NB4 (cell line): ENCODE measurements at regions not wholly inside any gene's neighbourhood (a gene's known extent, or its start where the extent isn't known, plus 50 kb on each side); places are given as distances from the start of the nearest gene placed in this dataset.

ENCODE experiments used
- DNase-seq: peaks from one replicate; pipeline ENCODE4 v3.0.0; 2010; ENCODE audit warnings: low read depth
- H3K4me3 ChIP-seq: one replicate; pipeline ENCODE4 v1.5.1; 2011; ENCODE audit warnings: mild to moderate bottlenecking, low read depth, low read length, moderate library complexity
- CTCF ChIP-seq: IDR thresholded peaks from one replicate; pipeline ENCODE4 v1.5.1; 2012; ENCODE audit warnings: low read depth, low read length
- MAX ChIP-seq: IDR thresholded peaks from 2 replicates; pipeline ENCODE4 v1.6.1; 2011; ENCODE audit warnings: low read depth, low read length
- MYC ChIP-seq: IDR thresholded peaks from 2 replicates; pipeline ENCODE4 v1.6.1; 2011; ENCODE audit warnings: low read depth, low read length
- POLR2A ChIP-seq: IDR thresholded peaks from 2 replicates; pipeline ENCODE4 v1.6.1; 2011; ENCODE audit warnings: mild to moderate bottlenecking; ENCODE audit not compliant: insufficient read length; ENCODE audit errors: extremely low read depth

- H3K4me3 ChIP-seq = no peak overlapping the region
- TF ChIP-seq CTCF (peak; percentile 23), MAX (no peak)
- DNase-seq = peak; percentile 23
Measured at GRCh38 chr5:125835293-125836172, 587.7 kb upstream of the GRAMD2B start.

- TF ChIP-seq MYC = no peak
- no peak for TF ChIP-seq POLR2A
- no peak for TF ChIP-seq CTCF
- TF ChIP-seq MAX = no peak
- DNase-seq = no peak
- H3K4me3 ChIP-seq = no peak overlapping the region
Measured at GRCh38 chr5:125836256-125836655, 587.0 kb upstream of the GRAMD2B start.

GRCh38 chr5:125837866-125838265, 585.3 kb upstream of the GRAMD2B start:
- TF ChIP-seq CTCF = no peak
- no peak for TF ChIP-seq MYC
- no peak for TF ChIP-seq POLR2A
- no peak for TF ChIP-seq MAX
- no peak overlapping the region for H3K4me3 ChIP-seq
- no peak for DNase-seq

GRCh38 chr5:125847561-125847960, 575.6 kb upstream of the GRAMD2B start:
- no peak overlapping the region for H3K4me3 ChIP-seq
- no peak for TF ChIP-seq MAX
- no peak for TF ChIP-seq POLR2A
- no peak for TF ChIP-seq CTCF
- TF ChIP-seq MYC = no peak
- no peak for DNase-seq

GRCh38 chr5:125848751-125849150, 574.5 kb upstream of the GRAMD2B start:
- H3K4me3 ChIP-seq = no peak overlapping the region
- DNase-seq = no peak
- TF ChIP-seq MAX (no peak), POLR2A (no peak), MYC (no peak), CTCF (no peak)
